H9 (cell line): ENCODE measurements at regions not wholly inside any gene's neighbourhood (a gene's known extent, or its start where the extent isn't known, plus 50 kb on each side); places are given as distances from the start of the nearest gene placed in this dataset.

Experiments
- DNase-seq: peaks from one replicate; pipeline ENCODE4 v3.0.0-alpha.2; 2017
- H2AFZ ChIP-seq: one replicate; pipeline ENCODE4 v1.6.1; 2013; ENCODE audit warnings: mild to moderate bottlenecking, low read length, control low read depth, moderate library complexity
- H2AK5ac ChIP-seq: 2 replicates; pipeline ENCODE4 v1.6.1; 2013; ENCODE audit warnings: low read length, control low read depth, mixed read lengths; ENCODE audit not compliant: insufficient read length
- H2BK120ac ChIP-seq: one replicate; pipeline ENCODE4 v1.6.1; 2013; ENCODE audit warnings: low read depth, mild to moderate bottlenecking, low read length, control low read depth, inconsistent platforms; ENCODE audit not compliant: poor library complexity, severe bottlenecking
- H2BK12ac ChIP-seq: 2 replicates; pipeline ENCODE4 v1.6.1; 2013; ENCODE audit warnings: low read length, control low read depth, mixed read lengths, low read depth; ENCODE audit not compliant: insufficient read length
- H2BK15ac ChIP-seq: 2 replicates; pipeline ENCODE4 v1.6.1; 2013; ENCODE audit warnings: low read depth, low read length, control low read depth
- H2BK20ac ChIP-seq: one replicate; pipeline ENCODE4 v1.6.1; 2013; ENCODE audit warnings: low read depth, mild to moderate bottlenecking, low read length, control low read depth, inconsistent platforms; ENCODE audit not compliant: poor library complexity, severe bottlenecking
- H2BK5ac ChIP-seq: 2 replicates; pipeline ENCODE4 v1.6.1; 2013; ENCODE audit warnings: low read length, control low read depth, mixed read lengths; ENCODE audit not compliant: insufficient read length
- H3K14ac ChIP-seq: 2 replicates; pipeline ENCODE4 v1.6.1; 2013; ENCODE audit warnings: low read length, control low read depth; ENCODE audit not compliant: insufficient read depth
- H3K18ac ChIP-seq: 2 replicates; pipeline ENCODE4 v1.6.1; 2013; ENCODE audit warnings: low read depth, mild to moderate bottlenecking, mixed read lengths, low read length, control low read depth; ENCODE audit not compliant: insufficient read length
- H3K23ac ChIP-seq: 2 replicates; pipeline ENCODE4 v1.6.1; 2013; ENCODE audit warnings: low read length, control low read depth, mixed read lengths, low read depth; ENCODE audit not compliant: insufficient read length
- H3K23me2 ChIP-seq: 2 replicates; pipeline ENCODE4 v1.6.1; 2013; ENCODE audit warnings: low read depth, mild to moderate bottlenecking, mixed read lengths, low read length, control low read depth; ENCODE audit not compliant: insufficient read length, poor library complexity, severe bottlenecking
- H3K27ac ChIP-seq: 2 replicates; pipeline ENCODE4 v1.5.1; 2013; ENCODE audit warnings: low read length, control low read depth, mixed read lengths, low read depth; ENCODE audit not compliant: insufficient read length
- H3K27me3 ChIP-seq: 2 replicates; pipeline ENCODE4 v1.6.1; 2013; ENCODE audit warnings: low read length, control low read depth, inconsistent platforms; ENCODE audit not compliant: insufficient read depth
- H3K4ac ChIP-seq: 2 replicates; pipeline ENCODE4 v1.6.1; 2013; ENCODE audit warnings: low read depth, mild to moderate bottlenecking, control low read depth, inconsistent platforms, low read length, moderate library complexity
- H3K4me1 ChIP-seq: 2 replicates; pipeline ENCODE4 v1.6.1; 2013; ENCODE audit warnings: low read length, control low read depth, inconsistent platforms; ENCODE audit not compliant: insufficient read depth
- H3K4me2 ChIP-seq: 2 replicates; pipeline ENCODE4 v1.6.1; 2013; ENCODE audit warnings: low read length, control low read depth, mixed read lengths; ENCODE audit not compliant: insufficient read length, insufficient read depth
- H3K56ac ChIP-seq: 2 replicates; pipeline ENCODE4 v1.6.1; 2013; ENCODE audit warnings: low read depth, mild to moderate bottlenecking, mixed read lengths, low read length, control low read depth; ENCODE audit not compliant: insufficient read length
- H3K79me1 ChIP-seq: 2 replicates; pipeline ENCODE4 v1.6.1; 2013; ENCODE audit warnings: low read depth, mild to moderate bottlenecking, moderate library complexity, low read length, control low read depth, inconsistent platforms; ENCODE audit not compliant: insufficient read depth, poor library complexity, severe bottlenecking
- H3K79me2 ChIP-seq: 2 replicates; pipeline ENCODE4 v1.6.1; 2013; ENCODE audit warnings: low read length, control low read depth, inconsistent platforms; ENCODE audit not compliant: insufficient read depth
- H3K9ac ChIP-seq: 2 replicates; pipeline ENCODE4 v1.6.1; 2013; ENCODE audit warnings: low read length, control low read depth, mixed read lengths; ENCODE audit not compliant: insufficient read length; ENCODE audit errors: extremely low read depth
- H3K9me3 ChIP-seq: one replicate; pipeline ENCODE4 v1.6.1; 2013; ENCODE audit warnings: low read depth, low read length, inconsistent platforms; ENCODE audit not compliant: control insufficient read depth
- H3T11ph ChIP-seq: one replicate; pipeline ENCODE4 v1.6.1; 2013; ENCODE audit warnings: mild to moderate bottlenecking, low read length, control low read depth, inconsistent platforms
- H4K20me1 ChIP-seq: one replicate; pipeline ENCODE4 v1.6.1; 2013; ENCODE audit not compliant: control insufficient read depth, insufficient read length, insufficient read depth
- H4K5ac ChIP-seq: 2 replicates; pipeline ENCODE4 v1.6.1; 2013; ENCODE audit warnings: low read depth, mild to moderate bottlenecking, mixed read lengths, low read length, control low read depth; ENCODE audit not compliant: insufficient read length
- H4K8ac ChIP-seq: replicated peaks from 2 replicates; pipeline ENCODE4 v1.6.1; 2013; ENCODE audit warnings: low read length, control low read depth, mixed read lengths, low read depth; ENCODE audit not compliant: insufficient read length
- H4K91ac ChIP-seq: 2 replicates; pipeline ENCODE4 v1.6.1; 2013; ENCODE audit warnings: low read depth, mild to moderate bottlenecking, moderate library complexity, mixed read lengths, low read length, control low read depth; ENCODE audit not compliant: insufficient read length
- H3K27ac Mint-ChIP-seq, 3 experiments: 2 replicates in 2 of 3; 3 replicates in 1 of 3; pipeline ENCODE4 v1.8.0; 2020 to 2021; ENCODE audit warnings: mixed read lengths in 3 of 3, mild to moderate bottlenecking in 1 of 3, moderate library complexity in 1 of 3
- H3K27me3 Mint-ChIP-seq: 2 replicates; pipeline ENCODE4 v1.8.0; 2021; ENCODE audit warnings: low read depth, mild to moderate bottlenecking, moderate library complexity, mixed read lengths
- H3K36me3 Mint-ChIP-seq, 3 experiments: 2 replicates in 2 of 3; 3 replicates in 1 of 3; pipeline ENCODE4 v1.8.0; 2020 to 2021; ENCODE audit warnings: low read depth in 3 of 3, mixed read lengths in 3 of 3; ENCODE audit not compliant: insufficient read depth in 1 of 3
- H3K4me1 Mint-ChIP-seq, 2 experiments: 2 replicates each; pipeline ENCODE4 v1.8.0; 2020; ENCODE audit warnings: mixed read lengths in 2 of 2
- H3K4me3 Mint-ChIP-seq, 2 experiments: 2 replicates in 1 of 2; 3 replicates in 1 of 2; pipeline ENCODE4 v1.8.0; 2020 to 2021; ENCODE audit warnings: mild to moderate bottlenecking in 2 of 2, mixed read lengths in 2 of 2, moderate library complexity in 1 of 2
- H3K9me3 Mint-ChIP-seq, 2 experiments: 2 replicates in 1 of 2; 3 replicates in 1 of 2; pipeline ENCODE4 v1.8.0; 2020; ENCODE audit warnings: mild to moderate bottlenecking in 2 of 2, mixed read lengths in 2 of 2, moderate library complexity in 1 of 2
- WGBS: extraction: QIAGEN DNeasy Blood & Tissue Kit; methylation state at CpG from one replicate; pipeline ENCODE4 v1.1.7; 2013; ENCODE audit warnings: missing lambda C conversion rate, low lambda C conversion rate, mixed read lengths; ENCODE audit not compliant: insufficient read length; ENCODE audit errors: extremely low coverage; 5-methylcytosine and 5-hydroxymethylcytosine counted together
- TF ChIP-seq, protein P1 (sequence below): fragments of 200-600 bp; sonication (generic); conservative IDR thresholded peaks from 3 replicates; pipeline ENCODE4 v1.8.0; 2021; ENCODE audit warnings: antibody characterized with exemption, mild to moderate bottlenecking

GRCh38 chr16:56122251-56122650, 69.0 kb upstream of the GNAO1 start:
- Histone ChIP-seq H3K4me1 (no peaks in the 10 kb centered on the region), H4K20me1 (no peaks in the 10 kb centered on the region), H3K14ac (no peak overlapping the region), H2BK12ac (no peak overlapping the region), H2AK5ac (no peak overlapping the region), H3K4ac (no peak overlapping the region), H3K9ac (no peak overlapping the region), H4K8ac (no peak overlapping the region), H2BK15ac (no peak overlapping the region), H2BK5ac (no peak overlapping the region), H3K27me3 (no peaks in the 10 kb centered on the region), H3K27ac (no peak overlapping the region), H3K79me1 (no peaks in the 10 kb centered on the region), H4K5ac (no peak overlapping the region), H3K23me2 (no peaks in the 10 kb centered on the region), H2BK120ac (no peak overlapping the region), H3K9me3 (no peaks in the 10 kb centered on the region), H3K23ac (no peak overlapping the region), H4K91ac (no peak overlapping the region), H3T11ph (no peak overlapping the region), H3K79me2 (no peaks in the 10 kb centered on the region), H3K56ac (no peak overlapping the region), H3K4me2 (no peak overlapping the region), H2AFZ (no peak overlapping the region), H3K18ac (no peak overlapping the region), H2BK20ac (no peak overlapping the region)
- WGBS: no CpG with 5 or more reads among the region's 2 CpGs
- Mint-ChIP-seq H3K27me3 (no peaks in the 10 kb centered on the region), H3K36me3 (no peaks in the 10 kb centered on the region), H3K27ac (no peak overlapping the region; a peak in 1 of 7 replicates), H3K9me3 (no peaks in the 10 kb centered on the region), H3K4me3 (no peak overlapping the region), H3K4me1 (peaks cover 8 to 11% of the 10 kb centered on the region in 2 experiments)
- TF ChIP-seq, protein P1, sequence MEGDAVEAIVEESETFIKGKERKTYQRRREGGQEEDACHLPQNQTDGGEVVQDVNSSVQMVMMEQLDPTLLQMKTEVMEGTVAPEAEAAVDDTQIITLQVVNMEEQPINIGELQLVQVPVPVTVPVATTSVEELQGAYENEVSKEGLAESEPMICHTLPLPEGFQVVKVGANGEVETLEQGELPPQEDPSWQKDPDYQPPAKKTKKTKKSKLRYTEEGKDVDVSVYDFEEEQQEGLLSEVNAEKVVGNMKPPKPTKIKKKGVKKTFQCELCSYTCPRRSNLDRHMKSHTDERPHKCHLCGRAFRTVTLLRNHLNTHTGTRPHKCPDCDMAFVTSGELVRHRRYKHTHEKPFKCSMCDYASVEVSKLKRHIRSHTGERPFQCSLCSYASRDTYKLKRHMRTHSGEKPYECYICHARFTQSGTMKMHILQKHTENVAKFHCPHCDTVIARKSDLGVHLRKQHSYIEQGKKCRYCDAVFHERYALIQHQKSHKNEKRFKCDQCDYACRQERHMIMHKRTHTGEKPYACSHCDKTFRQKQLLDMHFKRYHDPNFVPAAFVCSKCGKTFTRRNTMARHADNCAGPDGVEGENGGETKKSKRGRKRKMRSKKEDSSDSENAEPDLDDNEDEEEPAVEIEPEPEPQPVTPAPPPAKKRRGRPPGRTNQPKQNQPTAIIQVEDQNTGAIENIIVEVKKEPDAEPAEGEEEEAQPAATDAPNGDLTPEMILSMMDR: no peak
- no peak for DNase-seq
